ENCODE measurements at regions not wholly inside any gene's neighbourhood (a gene's known extent, or its start where the extent isn't known, plus 50 kb on each side); places are given as distances from the start of the nearest gene placed in this dataset.
"Not testable (repeated sequence)": the region's sequence is repeated elsewhere in the genome, so short reads cannot be mapped to it uniquely, and the experiment has no call there.

- no peak overlapping the region for H3K4me3 ChIP-seq (ENCODE audit: low read depth, low read length)
- DNase-seq (ENCODE audit: low read depth): no peak
- TF ChIP-seq, protein P1, sequence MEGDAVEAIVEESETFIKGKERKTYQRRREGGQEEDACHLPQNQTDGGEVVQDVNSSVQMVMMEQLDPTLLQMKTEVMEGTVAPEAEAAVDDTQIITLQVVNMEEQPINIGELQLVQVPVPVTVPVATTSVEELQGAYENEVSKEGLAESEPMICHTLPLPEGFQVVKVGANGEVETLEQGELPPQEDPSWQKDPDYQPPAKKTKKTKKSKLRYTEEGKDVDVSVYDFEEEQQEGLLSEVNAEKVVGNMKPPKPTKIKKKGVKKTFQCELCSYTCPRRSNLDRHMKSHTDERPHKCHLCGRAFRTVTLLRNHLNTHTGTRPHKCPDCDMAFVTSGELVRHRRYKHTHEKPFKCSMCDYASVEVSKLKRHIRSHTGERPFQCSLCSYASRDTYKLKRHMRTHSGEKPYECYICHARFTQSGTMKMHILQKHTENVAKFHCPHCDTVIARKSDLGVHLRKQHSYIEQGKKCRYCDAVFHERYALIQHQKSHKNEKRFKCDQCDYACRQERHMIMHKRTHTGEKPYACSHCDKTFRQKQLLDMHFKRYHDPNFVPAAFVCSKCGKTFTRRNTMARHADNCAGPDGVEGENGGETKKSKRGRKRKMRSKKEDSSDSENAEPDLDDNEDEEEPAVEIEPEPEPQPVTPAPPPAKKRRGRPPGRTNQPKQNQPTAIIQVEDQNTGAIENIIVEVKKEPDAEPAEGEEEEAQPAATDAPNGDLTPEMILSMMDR (IDR thresholded peaks at IDR 0.05; ENCODE audit: control insufficient read depth, extremely low read depth, insufficient read depth): no peak
These were observed 171.4 kb upstream of the NR4A3 start for GRCh38 chr9:99650187-99650874.

DNA sequence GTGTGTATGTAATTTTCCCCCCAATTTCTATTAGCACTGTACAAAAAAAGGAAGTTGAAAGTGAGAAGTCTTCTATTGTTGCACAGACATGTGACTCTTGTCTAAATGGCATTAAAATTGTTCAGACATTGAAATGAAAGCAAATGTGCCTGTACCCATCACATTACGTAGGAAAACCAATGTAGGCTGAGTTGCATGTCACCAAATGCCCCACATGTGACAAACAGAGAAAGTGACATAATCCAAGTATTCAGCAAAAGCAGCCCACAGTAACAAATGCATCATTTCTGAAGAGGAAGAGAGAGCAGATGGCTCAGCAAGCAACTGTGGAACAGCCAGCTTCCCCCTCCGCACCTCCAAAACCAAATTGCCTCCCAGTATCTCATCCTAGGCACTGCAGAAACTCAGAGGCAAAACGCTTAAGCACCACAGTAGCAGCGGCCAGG is 161.5 kb upstream of the NR4A3 start:
- TF ChIP-seq, protein P1 (IDR thresholded peaks at IDR 0.05; ENCODE audit: control insufficient read depth, extremely low read depth, insufficient read depth): no peak
- DNase-seq (ENCODE audit: low read depth): no peak
- no peak overlapping the region for H3K4me3 ChIP-seq (ENCODE audit: low read depth, low read length)

DNA sequence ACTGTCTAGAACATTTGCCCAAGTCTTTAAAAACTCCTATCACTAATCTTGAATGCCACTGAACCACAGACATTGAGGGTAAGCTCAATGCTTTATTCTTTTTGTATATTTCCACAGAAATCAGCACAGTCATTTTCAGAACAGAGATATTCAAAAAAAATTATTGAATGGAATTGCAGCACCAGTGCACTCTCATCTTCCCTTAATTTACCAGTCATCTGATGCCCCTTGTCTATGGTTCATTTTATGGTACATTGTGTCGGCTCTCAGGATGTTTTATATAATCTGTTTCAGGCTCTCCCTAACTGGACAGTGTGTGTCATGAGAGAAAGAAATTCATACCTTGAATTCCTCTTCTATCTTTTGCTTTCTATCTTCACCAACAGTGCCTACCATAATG is 158.4 kb upstream of the NR4A3 start:
- TF ChIP-seq, protein P1 (IDR thresholded peaks at IDR 0.05; ENCODE audit: control insufficient read depth, extremely low read depth, insufficient read depth): no peak
- no peak overlapping the region for H3K4me3 ChIP-seq (ENCODE audit: low read depth, low read length)

GRCh38 chr9:99663856-99664255 is 157.8 kb upstream of the NR4A3 start:
- H3K4me3 ChIP-seq (ENCODE audit: low read depth, low read length): no peak overlapping the region
- TF ChIP-seq, protein P1 (IDR thresholded peaks at IDR 0.05; ENCODE audit: control insufficient read depth, extremely low read depth, insufficient read depth): no peak
- no peak for DNase-seq (ENCODE audit: low read depth)

More for the DNA sequence above, 158.4 kb upstream of the NR4A3 start:
- no peak for DNase-seq (ENCODE audit: low read depth)

DNA sequence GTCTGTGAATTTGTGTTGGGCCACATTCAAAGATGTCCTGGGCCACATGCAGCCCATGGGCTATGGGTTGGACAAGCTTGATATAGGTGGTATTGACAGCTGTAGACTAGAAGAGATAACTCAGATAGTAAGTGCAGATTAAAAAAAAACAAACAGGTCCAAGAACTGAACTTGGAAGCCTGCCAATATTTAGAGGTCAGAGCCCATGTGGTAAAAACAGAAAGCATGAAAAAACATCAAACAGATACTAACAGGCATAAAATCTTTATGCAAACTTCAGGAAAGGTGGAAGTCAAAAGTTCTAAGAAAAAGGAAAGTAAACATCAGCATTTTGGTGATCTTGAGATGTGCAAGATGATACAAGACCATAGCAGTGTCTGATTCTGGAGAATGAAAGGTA is 155.1 kb upstream of the NR4A3 start:
- TF ChIP-seq, protein P1 (IDR thresholded peaks at IDR 0.05; ENCODE audit: control insufficient read depth, extremely low read depth, insufficient read depth): no peak
- no peak for DNase-seq (ENCODE audit: low read depth)
- no peak overlapping the region for H3K4me3 ChIP-seq (ENCODE audit: low read depth, low read length)

DNA sequence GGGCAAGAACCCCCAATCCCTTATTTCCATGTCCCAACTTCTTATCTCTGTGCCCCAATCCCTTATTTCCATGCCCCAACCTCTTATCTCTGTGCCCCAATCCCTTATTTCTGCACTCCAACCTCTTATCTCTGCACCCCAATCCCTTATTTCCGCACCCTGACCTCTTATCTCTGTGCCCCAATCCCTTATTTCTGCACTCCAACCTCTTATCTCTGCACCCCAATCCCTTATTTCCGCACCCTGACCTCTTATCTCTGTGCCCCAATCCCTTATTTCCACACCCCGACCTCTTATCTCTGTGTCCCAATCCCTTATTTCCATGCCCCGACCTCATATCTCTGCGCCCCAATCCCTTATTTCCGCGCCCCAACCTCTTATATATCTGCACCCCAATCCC is 150.8 kb upstream of the NR4A3 start:
- DNase-seq (ENCODE audit: low read depth); H3K4me3 ChIP-seq (ENCODE audit: low read depth, low read length): not testable (repeated sequence)

DNA sequence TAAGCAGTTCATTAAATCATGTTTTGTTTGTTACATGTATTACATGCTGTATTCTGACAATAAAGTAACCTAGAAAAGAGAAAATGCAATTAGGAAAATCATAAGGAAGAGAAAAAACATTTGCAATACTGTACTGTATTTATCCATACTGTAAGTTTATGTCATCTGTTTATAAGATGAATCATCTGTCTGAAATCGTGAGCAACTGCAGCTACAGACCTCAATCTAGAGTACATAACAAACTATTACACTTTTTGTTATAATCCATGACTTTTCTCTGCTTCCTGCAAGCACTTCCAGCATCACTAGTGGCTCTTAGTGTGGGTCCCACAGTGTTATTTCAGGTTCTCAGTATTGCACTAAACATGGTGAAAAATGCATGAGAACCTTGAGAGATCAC is 144.4 kb upstream of the NR4A3 start:
- DNase-seq (ENCODE audit: low read depth): no peak
- TF ChIP-seq, protein P1 (IDR thresholded peaks at IDR 0.05; ENCODE audit: control insufficient read depth, extremely low read depth, insufficient read depth): no peak
- no peak overlapping the region for H3K4me3 ChIP-seq (ENCODE audit: low read depth, low read length)
